OCI-M1 (cell line): ENCODE measurements at regions not wholly inside any gene's neighbourhood (a gene's known extent, or its start where the extent isn't known, plus 50 kb on each side); places are given as distances from the start of the nearest gene placed in this dataset.
"Not testable (repeated sequence)": the region's sequence is repeated elsewhere in the genome, so short reads cannot be mapped to it uniquely, and the experiment has no call there.

Experiments
- DNase-seq: peaks from one replicate; lab custom pipeline; 2025; lab: John Stamatoyannopoulos, UW

GRCh38 chr3:145550522-145550921, 610.5 kb downstream of the PLOD2 start:
- no peak for DNase-seq

- no peak for DNase-seq
These were observed 603.6 kb downstream of the PLOD2 start for GRCh38 chr3:145557405-145557804.

- DNase-seq, result peak; percentile 78
These were observed 582.5 kb downstream of the PLOD2 start for GRCh38 chr3:145578471-145578870.

GRCh38 chr3:145581694-145582093, 579.3 kb downstream of the PLOD2 start:
- DNase-seq, result no peak

- no peak for DNase-seq
These were observed 556.1 kb downstream of the PLOD2 start for GRCh38 chr3:145604851-145605250.

GRCh38 chr3:145620002-145620401, 541.0 kb downstream of the PLOD2 start:
- DNase-seq, result no peak

GRCh38 chr3:145620486-145620885, 540.5 kb downstream of the PLOD2 start:
- no peak for DNase-seq

GRCh38 chr3:145623349-145623748, 537.6 kb downstream of the PLOD2 start:
- no peak for DNase-seq

- no peak for DNase-seq
These were observed 532.8 kb downstream of the PLOD2 start for GRCh38 chr3:145628211-145628610.

GRCh38 chr3:145637105-145637504, 523.9 kb downstream of the PLOD2 start:
- no peak for DNase-seq

GRCh38 chr3:145639003-145639606, 521.9 kb downstream of the PLOD2 start:
- peak; percentile 55 for DNase-seq

GRCh38 chr3:145639875-145640274, 521.1 kb downstream of the PLOD2 start:
- no peak for DNase-seq

- DNase-seq, result no peak
These were observed 512.6 kb downstream of the PLOD2 start for GRCh38 chr3:145648396-145648795.

GRCh38 chr3:145649368-145649887, 511.6 kb downstream of the PLOD2 start:
- no peak for DNase-seq

GRCh38 chr3:145650170-145650569, 510.8 kb downstream of the PLOD2 start:
- no peak for DNase-seq

- no peak for DNase-seq
These were observed 489.9 kb downstream of the PLOD2 start for GRCh38 chr3:145671121-145671520.

GRCh38 chr3:145673838-145674237, 487.1 kb downstream of the PLOD2 start:
- no peak for DNase-seq

- no peak for DNase-seq
These were observed 482.6 kb downstream of the PLOD2 start for GRCh38 chr3:145678401-145678800.

GRCh38 chr3:145681181-145681580, 479.8 kb downstream of the PLOD2 start:
- DNase-seq, result no peak

GRCh38 chr3:145687978-145688377, 473.0 kb downstream of the PLOD2 start:
- DNase-seq, result not testable (repeated sequence)

- DNase-seq, result peak; percentile 94
These were observed 468.2 kb downstream of the PLOD2 start for GRCh38 chr3:145692751-145693150.

GRCh38 chr3:145696011-145696410, 465.0 kb downstream of the PLOD2 start:
- no peak for DNase-seq

- no peak for DNase-seq
These were observed 462.7 kb downstream of the PLOD2 start for GRCh38 chr3:145698250-145698649.

GRCh38 chr3:145698749-145699148, 462.2 kb downstream of the PLOD2 start:
- peak; percentile 37 for DNase-seq
